Endodermal cell (in vitro differentiated cells): ENCODE measurements at regions not wholly inside any gene's neighbourhood (a gene's known extent, or its start where the extent isn't known, plus 50 kb on each side); places are given as distances from the start of the nearest gene placed in this dataset.
"Not testable (repeated sequence)": the region's sequence is repeated elsewhere in the genome, so short reads cannot be mapped to it uniquely, and the experiment has no call there.

Source experiments
- DNase-seq: peaks from one replicate; pipeline ENCODE4 v3.0.0-alpha.2; 2017
- H3K27ac ChIP-seq: 2 replicates; pipeline ENCODE4 v1.5.1; 2013; ENCODE audit warnings: mild to moderate bottlenecking, low read depth, low read length, moderate library complexity
- H3K27me3 ChIP-seq: 2 replicates; pipeline ENCODE4 v1.6.1; 2013; ENCODE audit warnings: mild to moderate bottlenecking, low read length, moderate library complexity; ENCODE audit not compliant: insufficient read depth, control insufficient read depth, poor library complexity, severe bottlenecking
- H3K36me3 ChIP-seq: 2 replicates; pipeline ENCODE4 v1.7.0; 2013; ENCODE audit warnings: mild to moderate bottlenecking, low read length, moderate library complexity; ENCODE audit not compliant: control insufficient read depth, insufficient read depth
- H3K4me1 ChIP-seq: one replicate; pipeline ENCODE4 v1.7.0; 2013; ENCODE audit warnings: low read length; ENCODE audit not compliant: control insufficient read depth, insufficient read depth
- H3K4me3 ChIP-seq: 2 replicates; pipeline ENCODE4 v1.5.1; 2013; ENCODE audit warnings: mild to moderate bottlenecking, low read length, moderate library complexity
- H3K9ac ChIP-seq: 2 replicates; pipeline ENCODE4 v1.6.1; 2013; ENCODE audit warnings: mild to moderate bottlenecking, low read length, moderate library complexity; ENCODE audit not compliant: poor library complexity, severe bottlenecking; ENCODE audit errors: extremely low read depth
- H3K9me3 ChIP-seq: 2 replicates; pipeline ENCODE4 v1.6.1; 2013; ENCODE audit warnings: mild to moderate bottlenecking, low read length, moderate library complexity; ENCODE audit not compliant: control insufficient read depth
- H3K27ac Mint-ChIP-seq: 2 replicates; pipeline ENCODE4 v1.8.0; 2020; ENCODE audit warnings: mixed read lengths
- H3K27me3 Mint-ChIP-seq: 2 replicates; pipeline ENCODE4 v1.8.0; 2021; ENCODE audit warnings: mild to moderate bottlenecking, mixed read lengths; ENCODE audit not compliant: insufficient read depth
- H3K36me3 Mint-ChIP-seq: 2 replicates; pipeline ENCODE4 v1.8.0; 2020; ENCODE audit warnings: low read depth, mixed read lengths
- H3K4me1 Mint-ChIP-seq: 2 replicates; pipeline ENCODE4 v1.8.0; 2020; ENCODE audit warnings: mixed read lengths
- H3K4me3 Mint-ChIP-seq: 2 replicates; pipeline ENCODE4 v1.8.0; 2020; ENCODE audit warnings: mild to moderate bottlenecking, moderate library complexity, mixed read lengths
- H3K9me3 Mint-ChIP-seq: 2 replicates; pipeline ENCODE4 v1.8.0; 2020; ENCODE audit warnings: mild to moderate bottlenecking, mixed read lengths
- WGBS, 2 experiments: methylation state at CpG; one replicate each; pipeline versions ENCODE4 v1.1.5 to v1.1.7; 2013; ENCODE audit warnings: missing lambda C conversion rate in 2 of 2, mixed read lengths in 1 of 2; ENCODE audit not compliant: insufficient coverage in 1 of 2, insufficient read length in 1 of 2; 5-methylcytosine and 5-hydroxymethylcytosine counted together
- TF ChIP-seq, protein P1 (sequence below): fragments of 200-600 bp; sonication (generic); conservative IDR thresholded peaks from 2 replicates; pipeline ENCODE4 v1.5.0; 2021; ENCODE audit warnings: antibody characterized with exemption, mild to moderate bottlenecking

- Mint-ChIP-seq H3K4me3 (no peak overlapping the region), H3K4me1 (no peaks in the 10 kb centered on the region), H3K27me3 (no peaks in the 10 kb centered on the region), H3K36me3 (no peaks in the 10 kb centered on the region), H3K9me3 (peaks cover 8% of the 10 kb centered on the region), H3K27ac (no peak overlapping the region)
- H3K4me1 ChIP-seq = no peaks in the 10 kb centered on the region
- H3K36me3 ChIP-seq = no peaks in the 10 kb centered on the region
- H3K27ac ChIP-seq = no peak overlapping the region
- no peak for DNase-seq
- no peaks in the 10 kb centered on the region for H3K9me3 ChIP-seq
- H3K9ac ChIP-seq = no peak overlapping the region
- TF ChIP-seq, protein P1, sequence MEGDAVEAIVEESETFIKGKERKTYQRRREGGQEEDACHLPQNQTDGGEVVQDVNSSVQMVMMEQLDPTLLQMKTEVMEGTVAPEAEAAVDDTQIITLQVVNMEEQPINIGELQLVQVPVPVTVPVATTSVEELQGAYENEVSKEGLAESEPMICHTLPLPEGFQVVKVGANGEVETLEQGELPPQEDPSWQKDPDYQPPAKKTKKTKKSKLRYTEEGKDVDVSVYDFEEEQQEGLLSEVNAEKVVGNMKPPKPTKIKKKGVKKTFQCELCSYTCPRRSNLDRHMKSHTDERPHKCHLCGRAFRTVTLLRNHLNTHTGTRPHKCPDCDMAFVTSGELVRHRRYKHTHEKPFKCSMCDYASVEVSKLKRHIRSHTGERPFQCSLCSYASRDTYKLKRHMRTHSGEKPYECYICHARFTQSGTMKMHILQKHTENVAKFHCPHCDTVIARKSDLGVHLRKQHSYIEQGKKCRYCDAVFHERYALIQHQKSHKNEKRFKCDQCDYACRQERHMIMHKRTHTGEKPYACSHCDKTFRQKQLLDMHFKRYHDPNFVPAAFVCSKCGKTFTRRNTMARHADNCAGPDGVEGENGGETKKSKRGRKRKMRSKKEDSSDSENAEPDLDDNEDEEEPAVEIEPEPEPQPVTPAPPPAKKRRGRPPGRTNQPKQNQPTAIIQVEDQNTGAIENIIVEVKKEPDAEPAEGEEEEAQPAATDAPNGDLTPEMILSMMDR = no peak
- 82 to 100% methylated on average over 2 of the region's 2 CpGs for WGBS, 2 experiments
- no peak overlapping the region for H3K4me3 ChIP-seq
- H3K27me3 ChIP-seq = no peaks in the 10 kb centered on the region
These were observed 148.2 kb downstream of the SMIM20 start for GRCh38 chr4:26062215-26062614.

- H3K36me3 ChIP-seq = not testable (repeated sequence)
These were observed 150.0 kb downstream of the SMIM20 start for GRCh38 chr4:26064009-26064408.

GRCh38 chr4:26065833-26066232 is 151.8 kb downstream of the SMIM20 start:
- Mint-ChIP-seq H3K4me1 (no peaks in the 10 kb centered on the region), H3K9me3 (peaks cover 3% of the 10 kb centered on the region), H3K27ac (no peak overlapping the region), H3K4me3 (no peak overlapping the region), H3K27me3 (no peaks in the 10 kb centered on the region), H3K36me3 (no peaks in the 10 kb centered on the region)
- Histone ChIP-seq H3K4me3 (no peak overlapping the region), H3K4me1 (no peaks in the 10 kb centered on the region), H3K36me3 (no peaks in the 10 kb centered on the region), H3K27ac (no peak overlapping the region), H3K27me3 (no peaks in the 10 kb centered on the region), H3K9me3 (no peaks in the 10 kb centered on the region), H3K9ac (no peak overlapping the region)
- DNase-seq = no peak
- TF ChIP-seq, protein P1 = no peak
- 79 to 91% methylated on average over 3 to 7 of the region's 7 CpGs for WGBS, 2 experiments

More at GRCh38 chr4:26064009-26064408, 150.0 kb downstream of the SMIM20 start:
- H3K9me3 Mint-ChIP-seq, H3K27me3 Mint-ChIP-seq, H3K4me3 ChIP-seq, H3K9ac ChIP-seq, H3K27ac ChIP-seq, H3K4me1 Mint-ChIP-seq, H3K27me3 ChIP-seq, H3K4me3 Mint-ChIP-seq, H3K9me3 ChIP-seq, DNase-seq, H3K36me3 Mint-ChIP-seq, H3K27ac Mint-ChIP-seq, H3K4me1 ChIP-seq: not testable (repeated sequence)
- WGBS, 2 experiments = 96 to 100% methylated on average over 6 to 34 of the region's 34 CpGs

GRCh38 chr4:26067035-26067434 is 153.0 kb downstream of the SMIM20 start:
- TF ChIP-seq, protein P1 = no peak
- Mint-ChIP-seq H3K27ac (no peak overlapping the region), H3K4me1 (no peaks in the 10 kb centered on the region), H3K36me3 (no peaks in the 10 kb centered on the region), H3K9me3 (no peaks in the 10 kb centered on the region), H3K4me3 (no peak overlapping the region), H3K27me3 (no peaks in the 10 kb centered on the region)
- DNase-seq = peak; percentile 29
- Histone ChIP-seq H3K4me3 (no peak overlapping the region), H3K9me3 (no peaks in the 10 kb centered on the region), H3K27ac (no peak overlapping the region), H3K36me3 (no peaks in the 10 kb centered on the region), H3K27me3 (no peaks in the 10 kb centered on the region), H3K4me1 (no peaks in the 10 kb centered on the region), H3K9ac (no peak overlapping the region)
- 91 to 98% methylated on average over 4 to 5 of the region's 5 CpGs for WGBS, 2 experiments
